HepG2 (cell line): ENCODE measurements at regions not wholly inside any gene's neighbourhood (a gene's known extent, or its start where the extent isn't known, plus 50 kb on each side); places are given as distances from the start of the nearest gene placed in this dataset.

ENCODE experiments used
- ATAC-seq: fragments of 200-7000 bp; cut with Tn5 transposase; 3 replicates; pipeline ENCODE4 v1.9.1; 2020; ENCODE audit warnings: mild to moderate bottlenecking, moderate library complexity
- BruUV-seq: library from RNA; stranded (reverse); fragments of 400-500 nt; replicated peaks from 2 replicates; lab custom pipeline; 2021; lab: Mats Ljungman, UMichigan
- CTCF ChIA-PET: fragments of 300-600 bp; formaldehyde crosslinking; extraction: SDS; loops from one replicate; lab custom pipeline; 2021; ENCODE audit warnings: low total read pairs, inconsistent platforms, low intra/inter-chr PET ratio; lab: Yijun Ruan, JAX
- POLR2A ChIA-PET: fragments of 350-600 bp; sonication (Branson Sonifier 250); formaldehyde crosslinking; loops from one replicate; lab custom pipeline; 2020; ENCODE audit warnings: antibody characterized with exemption, inconsistent platforms; lab: Yijun Ruan, JAX
- DNase-seq: peaks from one replicate; pipeline ENCODE4 v3.0.0-alpha.2; 2015; ENCODE audit warnings: low spot score
- FAIRE-seq: peaks from 3 replicates; lab custom pipeline; 2011; peaks lifted over from hg19 to GRCh38; lab: Jason Lieb, UNC
- H2AFZ ChIP-seq: one replicate; pipeline ENCODE4 v1.6.1; 2011; ENCODE audit warnings: low read length, inconsistent platforms
- H3K27ac ChIP-seq: fragments of 300-600 bp; 3 replicates; pipeline ENCODE4 v1.8.0; 2011; ENCODE audit warnings: mixed run types, mild to moderate bottlenecking, mixed read lengths, low read length, inconsistent platforms; ENCODE audit not compliant: insufficient read depth; ENCODE audit errors: extremely low read length
- H3K27me3 ChIP-seq, 2 experiments: fragments of 200-600 bp in 1 of 2; 2 replicates in 1 of 2; 3 replicates in 1 of 2; pipeline versions ENCODE4 v1.6.0 to v1.8.0; 2011; ENCODE audit warnings: low read length in 2 of 2, mild to moderate bottlenecking in 2 of 2, moderate library complexity in 2 of 2, inconsistent platforms in 1 of 2; ENCODE audit not compliant: insufficient read depth in 2 of 2, control insufficient read depth in 1 of 2
- H3K36me3 ChIP-seq, 2 experiments: fragments of 200-600 bp in 1 of 2; replicated peaks in 1 of 2; 2 replicates in 1 of 2; 3 replicates in 1 of 2; pipeline versions ENCODE4 v1.5.1 to v1.8.0; 2011; ENCODE audit warnings: low read length in 2 of 2, inconsistent platforms in 1 of 2; ENCODE audit not compliant: insufficient read depth in 2 of 2, control insufficient read depth in 1 of 2
- H3K4me1 ChIP-seq: 2 replicates; pipeline ENCODE4 v1.5.1; 2012; ENCODE audit warnings: low read length, inconsistent platforms; ENCODE audit not compliant: insufficient read depth
- H3K4me2 ChIP-seq: 2 replicates; pipeline ENCODE4 v1.6.0; 2011; ENCODE audit warnings: low read depth, low read length, inconsistent platforms
- H3K4me3 ChIP-seq, 3 experiments: fragments of 200-600 bp in 1 of 3; sonication (generic), shearing (Covaris generic) in 1 of 3; replicated peaks in 1 of 3; 2 replicates each; pipeline ENCODE4 v1.5.1; 2011 to 2016; ENCODE audit warnings: low read length in 3 of 3, inconsistent platforms in 2 of 3, low read depth in 2 of 3, mild to moderate bottlenecking in 2 of 3, control low read depth in 1 of 3, mixed read lengths in 1 of 3; ENCODE audit not compliant: insufficient read depth in 1 of 3
- H3K79me2 ChIP-seq: one replicate; pipeline ENCODE4 v1.6.1; 2011; ENCODE audit warnings: low read length, inconsistent platforms; ENCODE audit not compliant: insufficient read depth
- H3K9ac ChIP-seq: 2 replicates; pipeline ENCODE4 v1.6.0; 2011; ENCODE audit warnings: mild to moderate bottlenecking, low read depth, low read length, inconsistent platforms; ENCODE audit not compliant: insufficient read depth
- H3K9me3 ChIP-seq: 2 replicates; pipeline ENCODE4 v1.5.1; 2012; ENCODE audit warnings: mild to moderate bottlenecking, low read length
- H4K20me1 ChIP-seq: 2 replicates; pipeline ENCODE4 v1.6.0; 2011; ENCODE audit warnings: inconsistent platforms, mild to moderate bottlenecking, low read length, moderate library complexity; ENCODE audit not compliant: insufficient read depth
- CHD2 ChIP-seq: IDR thresholded peaks from 2 replicates; pipeline ENCODE4 v1.6.1; 2011; ENCODE audit warnings: low read depth, low read length, improper control_type of control experiment
- DNMT3B ChIP-seq: conservative IDR thresholded peaks from 2 replicates; pipeline ENCODE4 v1.6.1; 2016; ENCODE audit warnings: missing biosample characterization, control low read depth
- HOXA5 ChIP-seq: sonication (generic); formaldehyde crosslinking; IDR thresholded peaks from 2 replicates; pipeline ENCODE4 v1.4.0; 2020; ENCODE audit warnings: missing genetic modification reagents
- MIXL1 ChIP-seq: IDR thresholded peaks from 2 replicates; pipeline ENCODE4 v1.6.1; 2016
- TARDBP ChIP-seq: sonication (generic); formaldehyde crosslinking; IDR thresholded peaks from 2 replicates; pipeline ENCODE4 v1.8.0; 2022; ENCODE audit warnings: mild to moderate bottlenecking, missing genetic modification reagents
- TEAD2 ChIP-seq: sonication (generic); formaldehyde crosslinking; IDR thresholded peaks from 2 replicates; pipeline ENCODE4 v1.9.0; 2021; ENCODE audit warnings: missing genetic modification reagents
- WGBS: methylation state at CpG from one replicate; pipeline ENCODE4 v1.1.6; 2017; ENCODE audit warnings: low lambda C conversion rate; 5-methylcytosine and 5-hydroxymethylcytosine counted together
- in situ Hi-C: cut with HindIII; loops from 2 replicates; pipeline ENCODE4 v1.10.0; 2017; ENCODE audit warnings: low pct_unique_long_range_greater_than_20kb; ENCODE audit not compliant: extremely low pct_ligation_motif_present
- intact Hi-C: fragments of 100-400 bp; cut with micrococcal nuclease; formaldehyde crosslinking; loops from one replicate; pipeline ENCODE4 v1.10.0; 2022; ENCODE audit not compliant: unreplicated experiment
- TF ChIP-seq, protein P1 (sequence below): sonication (generic); formaldehyde crosslinking; IDR thresholded peaks from 2 replicates; pipeline ENCODE4 v1.4.0; 2020; ENCODE audit warnings: missing genetic modification reagents, borderline replicate concordance
- TF ChIP-seq, protein P2 (sequence below): sonication (generic); formaldehyde crosslinking; IDR thresholded peaks from 2 replicates; pipeline ENCODE4 v1.4.0; 2020; ENCODE audit warnings: missing genetic modification reagents

DNA sequence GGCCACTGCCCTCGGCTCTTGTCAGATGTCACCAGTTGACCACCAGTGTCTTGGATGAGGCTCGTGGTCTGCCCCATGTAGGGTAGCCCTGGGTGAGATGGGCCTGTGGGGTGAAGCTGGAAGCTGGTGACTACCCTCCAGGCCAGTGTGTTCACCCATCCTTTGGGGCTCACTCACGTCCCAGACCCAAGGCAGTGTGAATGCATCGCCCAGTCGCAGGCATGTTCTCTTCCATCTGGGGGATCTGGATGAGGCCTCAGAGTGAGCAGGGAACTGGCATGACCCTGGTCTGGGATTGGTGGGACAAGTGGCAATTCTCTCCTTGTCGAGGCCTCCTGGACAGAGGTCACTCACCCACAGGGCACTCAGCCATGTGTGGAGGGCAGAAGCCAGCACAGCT lies 120.1 kb upstream of the PHACTR3 start:
- DNase-seq, result no peak
- Histone ChIP-seq H2AFZ (no peak overlapping the region), H4K20me1 (no peaks in the 10 kb centered on the region), H3K9me3 (no peaks in the 10 kb centered on the region), H3K4me1 (no peaks in the 10 kb centered on the region), H3K79me2 (no peaks in the 10 kb centered on the region), H3K36me3 (no peaks in the 10 kb centered on the region), H3K4me2 (no peak overlapping the region), H3K27me3 (peaks cover 6 to 59% of the 10 kb centered on the region in 2 experiments; a peak in 4 of 5 replicates), H3K9ac (no peak overlapping the region), H3K4me3 (no peak overlapping the region), H3K27ac (no peak overlapping the region)
- 40% methylated on average over 5 of the region's 6 CpGs for WGBS
- TF ChIP-seq CHD2 (no peak), HOXA5 (CRISPR knock-in tag) (no peak), DNMT3B (CRISPR knock-in tag) (no peak), TARDBP (CRISPR knock-in tag) (no peak), MIXL1 (no peak), TEAD2 (CRISPR knock-in tag) (no peak)
- TF ChIP-seq, protein P1, sequence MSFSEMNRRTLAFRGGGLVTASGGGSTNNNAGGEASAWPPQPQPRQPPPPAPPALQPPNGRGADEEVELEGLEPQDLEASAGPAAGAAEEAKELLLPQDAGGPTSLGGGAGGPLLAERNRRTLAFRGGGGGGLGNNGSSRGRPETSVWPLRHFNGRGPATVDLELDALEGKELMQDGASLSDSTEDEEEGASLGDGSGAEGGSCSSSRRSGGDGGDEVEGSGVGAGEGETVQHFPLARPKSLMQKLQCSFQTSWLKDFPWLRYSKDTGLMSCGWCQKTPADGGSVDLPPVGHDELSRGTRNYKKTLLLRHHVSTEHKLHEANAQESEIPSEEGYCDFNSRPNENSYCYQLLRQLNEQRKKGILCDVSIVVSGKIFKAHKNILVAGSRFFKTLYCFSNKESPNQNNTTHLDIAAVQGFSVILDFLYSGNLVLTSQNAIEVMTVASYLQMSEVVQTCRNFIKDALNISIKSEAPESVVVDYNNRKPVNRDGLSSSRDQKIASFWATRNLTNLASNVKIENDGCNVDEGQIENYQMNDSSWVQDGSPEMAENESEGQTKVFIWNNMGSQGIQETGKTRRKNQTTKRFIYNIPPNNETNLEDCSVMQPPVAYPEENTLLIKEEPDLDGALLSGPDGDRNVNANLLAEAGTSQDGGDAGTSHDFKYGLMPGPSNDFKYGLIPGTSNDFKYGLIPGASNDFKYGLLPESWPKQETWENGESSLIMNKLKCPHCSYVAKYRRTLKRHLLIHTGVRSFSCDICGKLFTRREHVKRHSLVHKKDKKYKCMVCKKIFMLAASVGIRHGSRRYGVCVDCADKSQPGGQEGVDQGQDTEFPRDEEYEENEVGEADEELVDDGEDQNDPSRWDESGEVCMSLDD (CRISPR knock-in tag), result no peak
- TF ChIP-seq, protein P2, sequence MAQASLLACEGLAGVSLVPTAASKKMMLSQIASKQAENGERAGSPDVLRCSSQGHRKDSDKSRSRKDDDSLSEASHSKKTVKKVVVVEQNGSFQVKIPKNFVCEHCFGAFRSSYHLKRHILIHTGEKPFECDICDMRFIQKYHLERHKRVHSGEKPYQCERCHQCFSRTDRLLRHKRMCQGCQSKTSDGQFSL (CRISPR knock-in tag), result no peak
- no TSS peak for BruUV-seq
- intact Hi-C loops (no loop called here), in situ Hi-C loops (no loop called here)
- ATAC-seq, result no peak; the same call in 2 of the 3 replicates
- no peak for FAIRE-seq
- POLR2A ChIA-PET, result no interaction called here
- CTCF ChIA-PET, result no interaction called here
